OCI-LY1 (cell line): ENCODE measurements at regions not wholly inside any gene's neighbourhood (a gene's known extent, or its start where the extent isn't known, plus 50 kb on each side); places are given as distances from the start of the nearest gene placed in this dataset.
A peak's percentile ranks its signal among the peaks of the same experiment; 100 is the strongest.

ENCODE experiments used
- H2AFZ ChIP-seq: fragments of 200-600 bp; sonication (generic), shearing (Covaris generic); 2 replicates; pipeline ENCODE4 v1.6.0; 2014; ENCODE audit warnings: antibody characterized with exemption, mild to moderate bottlenecking, low read length
- H3F3A ChIP-seq: fragments of 200-600 bp; sonication (generic), shearing (Covaris generic); 2 replicates; pipeline ENCODE4 v1.6.0; 2014; ENCODE audit warnings: mild to moderate bottlenecking, antibody characterized with exemption, low read length, moderate library complexity; ENCODE audit not compliant: insufficient read depth
- H3K27ac ChIP-seq: fragments of 200-600 bp; sonication (generic); 2 replicates; pipeline ENCODE4 v1.5.1; 2014; ENCODE audit warnings: low read length, mixed run types, mild to moderate bottlenecking, low read depth; ENCODE audit not compliant: poor library complexity, severe bottlenecking
- H3K27me3 ChIP-seq: fragments of 200-600 bp; sonication (generic); 2 replicates; pipeline ENCODE4 v1.6.0; 2014; ENCODE audit warnings: antibody characterized with exemption, mild to moderate bottlenecking, low read length, moderate library complexity; ENCODE audit not compliant: insufficient read depth
- H3K36me3 ChIP-seq: fragments of 200-600 bp; sonication (generic); 2 replicates; pipeline ENCODE4 v1.6.1; 2014; ENCODE audit warnings: mild to moderate bottlenecking, antibody characterized with exemption, low read length, moderate library complexity, mixed read lengths; ENCODE audit not compliant: insufficient read depth
- H3K4me1 ChIP-seq: fragments of 200-600 bp; sonication (generic); 2 replicates; pipeline ENCODE4 v1.5.1; 2014; ENCODE audit warnings: mild to moderate bottlenecking, low read length, moderate library complexity; ENCODE audit not compliant: insufficient read depth, severe bottlenecking
- H3K4me2 ChIP-seq: fragments of 200-600 bp; sonication (generic), shearing (Covaris generic); 2 replicates; pipeline ENCODE4 v1.6.1; 2014; ENCODE audit warnings: low read length
- H3K4me3 ChIP-seq: fragments of 200-600 bp; sonication (generic); 2 replicates; pipeline ENCODE4 v1.5.1; 2014; ENCODE audit warnings: low read length, low read depth, mild to moderate bottlenecking, mixed read lengths; ENCODE audit not compliant: poor library complexity, severe bottlenecking
- H3K79me2 ChIP-seq: fragments of 200-600 bp; shearing (Covaris generic); 2 replicates; pipeline ENCODE4 v1.6.1; 2016; ENCODE audit warnings: mixed run types, low read length, mixed read lengths; ENCODE audit not compliant: insufficient read depth
- H3K9ac ChIP-seq: fragments of 200-600 bp; sonication (generic), shearing (Covaris generic); 2 replicates; pipeline ENCODE4 v1.6.1; 2014; ENCODE audit warnings: mild to moderate bottlenecking, low read length, mixed read lengths
- H3K9me2 ChIP-seq: fragments of 200-600 bp; sonication (generic), shearing (Covaris generic); 2 replicates; pipeline ENCODE4 v1.6.1; 2014; ENCODE audit warnings: low read depth, mild to moderate bottlenecking, low read length, mixed read lengths
- H3K9me3 ChIP-seq: fragments of 200-600 bp; shearing (Covaris generic); 2 replicates; pipeline ENCODE4 v1.6.1; 2014; ENCODE audit warnings: low read length, mixed read lengths
- H4K20me1 ChIP-seq: fragments of 200-600 bp; sonication (generic), shearing (Covaris generic); 2 replicates; pipeline ENCODE4 v1.6.0; 2016; ENCODE audit warnings: mild to moderate bottlenecking, low read length; ENCODE audit not compliant: insufficient read depth
- CTCF ChIP-seq: fragments of 200-600 bp; sonication (generic), shearing (Covaris generic); IDR thresholded peaks from 2 replicates; pipeline ENCODE4 v1.5.1; 2017; ENCODE audit warnings: mild to moderate bottlenecking, antibody characterized with exemption, low read length, moderate library complexity, mixed read lengths
- EZH2 ChIP-seq: fragments of 200-600 bp; sonication (generic), shearing (Covaris generic); IDR thresholded peaks from 2 replicates; pipeline ENCODE4 v1.8.0; 2017; ENCODE audit warnings: borderline replicate concordance, mixed run types, mild to moderate bottlenecking, antibody characterized with exemption, low read length, moderate library complexity, mixed read lengths

GRCh38 chr2:21392649-21393048, 268.9 kb downstream of the TDRD15 start:
- H3K27ac ChIP-seq, result no peak overlapping the region
- H3K79me2 ChIP-seq, result no peaks in the 10 kb centered on the region
- H3F3A ChIP-seq, result no peaks in the 10 kb centered on the region
- H3K9ac ChIP-seq, result no peak overlapping the region
- no peak overlapping the region for H2AFZ ChIP-seq
- no peak overlapping the region for H3K4me2 ChIP-seq
- no peaks in the 10 kb centered on the region for H3K9me3 ChIP-seq
- H4K20me1 ChIP-seq, result no peaks in the 10 kb centered on the region
- H3K9me2 ChIP-seq, result no peaks in the 10 kb centered on the region
- H3K4me1 ChIP-seq, result no peaks in the 10 kb centered on the region
- no peaks in the 10 kb centered on the region for H3K36me3 ChIP-seq
- no peak overlapping the region for H3K4me3 ChIP-seq
- no peaks in the 10 kb centered on the region for H3K27me3 ChIP-seq
- TF ChIP-seq EZH2, result no peak
- no peak for TF ChIP-seq CTCF

DNA sequence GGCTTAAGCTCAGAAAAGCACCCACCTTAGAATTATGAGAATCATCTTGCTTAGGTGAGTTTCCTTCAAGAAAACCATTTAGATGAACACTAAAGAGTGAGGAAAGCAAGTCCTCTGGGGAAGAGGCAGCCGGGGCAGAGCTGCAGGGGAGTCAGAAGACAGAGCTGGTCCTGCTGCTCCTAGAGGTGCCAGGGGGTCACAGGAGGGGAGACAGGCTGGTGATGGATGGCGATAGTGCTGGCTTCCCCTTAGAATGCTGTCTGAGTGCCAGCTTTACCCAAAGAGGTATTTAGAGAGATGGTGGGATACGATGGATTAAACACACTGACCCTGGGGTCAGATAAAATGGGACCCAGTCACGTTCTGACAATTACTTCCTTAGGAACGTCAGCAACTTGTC, 269.4 kb downstream of the TDRD15 start:
- no peaks in the 10 kb centered on the region for H3K4me1 ChIP-seq
- no peak overlapping the region for H3K9ac ChIP-seq
- no peaks in the 10 kb centered on the region for H4K20me1 ChIP-seq
- H3K4me3 ChIP-seq, result no peak overlapping the region
- H2AFZ ChIP-seq, result no peak overlapping the region
- H3K79me2 ChIP-seq, result no peaks in the 10 kb centered on the region
- H3K9me3 ChIP-seq, result no peaks in the 10 kb centered on the region
- H3K27me3 ChIP-seq, result no peaks in the 10 kb centered on the region
- TF ChIP-seq CTCF, result no peak
- no peak for TF ChIP-seq EZH2
- H3K36me3 ChIP-seq, result no peaks in the 10 kb centered on the region
- no peak overlapping the region for H3K27ac ChIP-seq
- H3K4me2 ChIP-seq, result no peak overlapping the region
- no peaks in the 10 kb centered on the region for H3K9me2 ChIP-seq
- H3F3A ChIP-seq, result no peaks in the 10 kb centered on the region

DNA sequence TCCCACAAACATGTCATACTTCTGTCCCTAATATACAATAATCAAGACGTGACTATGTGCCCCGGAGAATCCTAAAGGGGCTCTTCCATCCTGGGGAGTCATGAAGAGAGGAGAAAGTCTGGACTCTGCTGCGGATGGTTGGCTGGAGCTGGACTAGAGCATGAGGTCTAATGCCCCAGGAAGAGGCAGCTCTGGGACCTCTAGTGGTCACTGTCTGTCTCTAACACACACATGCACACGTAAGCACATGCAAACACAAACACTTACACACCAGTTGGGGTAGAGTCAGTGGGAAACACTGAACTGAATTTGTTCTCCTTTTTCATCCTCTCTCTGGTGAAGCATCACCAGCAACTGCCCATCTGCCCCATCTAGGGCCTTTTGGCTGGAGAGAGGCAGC, 271.6 kb downstream of the TDRD15 start:
- no peak overlapping the region for H3K4me2 ChIP-seq
- H3F3A ChIP-seq, result no peaks in the 10 kb centered on the region
- TF ChIP-seq CTCF, result peak; percentile 31; the same call in 1 of the 2 replicates
- no peak for TF ChIP-seq EZH2
- H3K4me1 ChIP-seq, result no peaks in the 10 kb centered on the region
- H3K9me2 ChIP-seq, result no peaks in the 10 kb centered on the region
- no peak overlapping the region for H3K9ac ChIP-seq
- H3K36me3 ChIP-seq, result no peaks in the 10 kb centered on the region
- no peaks in the 10 kb centered on the region for H3K27me3 ChIP-seq
- no peak overlapping the region for H3K4me3 ChIP-seq
- no peaks in the 10 kb centered on the region for H3K79me2 ChIP-seq
- no peaks in the 10 kb centered on the region for H4K20me1 ChIP-seq
- H3K27ac ChIP-seq, result no peak overlapping the region
- H3K9me3 ChIP-seq, result no peaks in the 10 kb centered on the region
- H2AFZ ChIP-seq, result no peak overlapping the region
